ENCODE measurements at regions not wholly inside any gene's neighbourhood (a gene's known extent, or its start where the extent isn't known, plus 50 kb on each side); places are given as distances from the start of the nearest gene placed in this dataset.
A peak's percentile ranks its signal among the peaks of the same experiment; 100 is the strongest.
"Not testable (repeated sequence)": the region's sequence is repeated elsewhere in the genome, so short reads cannot be mapped to it uniquely, and the experiment has no call there.

GRCh38 chr7:118949031-118949430 is 724.5 kb downstream of the ANKRD7 start:
- no peak for DNase-seq

- not testable (repeated sequence) for DNase-seq
These were observed 731.8 kb downstream of the ANKRD7 start for GRCh38 chr7:118956285-118956684.

- DNase-seq = no peak
These were observed 744.9 kb downstream of the ANKRD7 start for GRCh38 chr7:118969370-118969769.

GRCh38 chr7:118971706-118972105 is 747.2 kb downstream of the ANKRD7 start:
- no peak for DNase-seq

GRCh38 chr7:118974836-118975235 is 750.3 kb downstream of the ANKRD7 start:
- no peak for DNase-seq

- no peak for DNase-seq
These were observed 770.8 kb downstream of the ANKRD7 start for GRCh38 chr7:118995350-118995749.

- no peak for DNase-seq
These were observed 782.7 kb downstream of the ANKRD7 start for GRCh38 chr7:119007236-119007635.

GRCh38 chr7:119010635-119011034 is 786.1 kb downstream of the ANKRD7 start:
- DNase-seq = no peak

GRCh38 chr7:119026391-119026790 is 801.9 kb downstream of the ANKRD7 start:
- no peak for DNase-seq

GRCh38 chr7:119028736-119029135 is 804.2 kb downstream of the ANKRD7 start:
- no peak for DNase-seq

- not testable (repeated sequence) for DNase-seq
These were observed 807.6 kb downstream of the ANKRD7 start for GRCh38 chr7:119032136-119032535.

- no peak for DNase-seq
These were observed 809.1 kb downstream of the ANKRD7 start for GRCh38 chr7:119033641-119034040.

GRCh38 chr7:119037941-119038340 is 813.4 kb downstream of the ANKRD7 start:
- DNase-seq = no peak

- DNase-seq = no peak
These were observed 821.6 kb downstream of the ANKRD7 start for GRCh38 chr7:119046068-119046467.

GRCh38 chr7:119065966-119066365 is 841.5 kb downstream of the ANKRD7 start:
- DNase-seq = no peak

GRCh38 chr7:119086026-119086425 is 861.5 kb downstream of the ANKRD7 start:
- no peak for DNase-seq

- DNase-seq = no peak
These were observed 866.3 kb downstream of the ANKRD7 start for GRCh38 chr7:119090851-119091250.

- DNase-seq = no peak
These were observed 872.2 kb downstream of the ANKRD7 start for GRCh38 chr7:119096683-119097082.

- DNase-seq = peak; percentile 30 to 64
These were observed 876.2 kb downstream of the ANKRD7 start for GRCh38 chr7:119100611-119101258.

- DNase-seq = no peak
These were observed 877.8 kb downstream of the ANKRD7 start for GRCh38 chr7:119102291-119102690.

GRCh38 chr7:119105381-119105780 is 880.9 kb downstream of the ANKRD7 start:
- no peak for DNase-seq

GRCh38 chr7:119123326-119123725 is 898.8 kb downstream of the ANKRD7 start:
- no peak for DNase-seq

GRCh38 chr7:119127706-119128105 is 903.2 kb downstream of the ANKRD7 start:
- DNase-seq = no peak

GRCh38 chr7:119132436-119132835 is 907.9 kb downstream of the ANKRD7 start:
- DNase-seq = no peak

- no peak for DNase-seq
These were observed 942.9 kb downstream of the ANKRD7 start for GRCh38 chr7:119167431-119167830.

Data from SHP77 (cell line).